Limb (tissue), 2 donors: ENCODE measurements at regions not wholly inside any gene's neighbourhood (a gene's known extent, or its start where the extent isn't known, plus 50 kb on each side); places are given as distances from the start of the nearest gene placed in this dataset.
A peak's percentile ranks its signal among the peaks of the same experiment; 100 is the strongest.
"Not testable (repeated sequence)": the region's sequence is repeated elsewhere in the genome, so short reads cannot be mapped to it uniquely, and the experiment has no call there.

ENCODE experiments used
- DNase-seq, 2 donors: peaks; one replicate each; pipeline ENCODE4 v3.0.0-alpha.2; 2016; ENCODE audit errors: extremely low spot score in 2 of 2

GRCh38 chr4:175273995-175274753 is 356.0 kb downstream of the ADAM29 start:
- no peak for DNase-seq

- DNase-seq = no peak
Measured at GRCh38 chr4:175277816-175278215, 359.7 kb downstream of the ADAM29 start.

GRCh38 chr4:175280153-175280552 is 362.0 kb downstream of the ADAM29 start:
- DNase-seq = no peak

GRCh38 chr4:175281894-175282293 is 363.7 kb downstream of the ADAM29 start:
- DNase-seq = no peak

GRCh38 chr4:175282407-175282806 is 364.2 kb downstream of the ADAM29 start:
- no peak for DNase-seq

GRCh38 chr4:175290401-175290800 is 372.2 kb downstream of the ADAM29 start:
- DNase-seq = no peak

- DNase-seq = no peak
Measured at GRCh38 chr4:175297965-175298565, 379.9 kb downstream of the ADAM29 start.

- DNase-seq = no peak
Measured at GRCh38 chr4:175306436-175306835, 388.3 kb downstream of the ADAM29 start.

GRCh38 chr4:175307326-175307725 is 389.2 kb downstream of the ADAM29 start:
- no peak for DNase-seq

- DNase-seq = no peak
Measured at GRCh38 chr4:175308236-175308635, 390.1 kb downstream of the ADAM29 start.

- no peak for DNase-seq
Measured at GRCh38 chr4:175309041-175309440, 390.9 kb downstream of the ADAM29 start.

GRCh38 chr4:175325230-175325629 is 407.1 kb downstream of the ADAM29 start:
- DNase-seq = peak; percentile 17 to 43

- DNase-seq = no peak
Measured at GRCh38 chr4:175326796-175327195, 408.6 kb downstream of the ADAM29 start.

GRCh38 chr4:175330236-175330635 is 412.1 kb downstream of the ADAM29 start:
- no peak for DNase-seq

- no peak for DNase-seq
Measured at GRCh38 chr4:175330652-175331051, 412.5 kb downstream of the ADAM29 start.

GRCh38 chr4:175335331-175335730 is 417.2 kb downstream of the ADAM29 start:
- no peak for DNase-seq

- not testable (repeated sequence) for DNase-seq
Measured at GRCh38 chr4:175336570-175336969, 418.4 kb downstream of the ADAM29 start.

GRCh38 chr4:175339100-175339707 is 421.0 kb downstream of the ADAM29 start:
- no peak for DNase-seq

GRCh38 chr4:175341203-175341755 is 423.1 kb downstream of the ADAM29 start:
- no peak for DNase-seq

- no peak for DNase-seq
Measured at GRCh38 chr4:175346376-175346775, 428.2 kb downstream of the ADAM29 start.

- no peak for DNase-seq
Measured at GRCh38 chr4:175350246-175350645, 432.1 kb downstream of the ADAM29 start.

GRCh38 chr4:175351473-175351872 is 433.3 kb downstream of the ADAM29 start:
- DNase-seq = no peak
